ENCODE measurements at regions not wholly inside any gene's neighbourhood (a gene's known extent, or its start where the extent isn't known, plus 50 kb on each side); places are given as distances from the start of the nearest gene placed in this dataset.

DNA sequence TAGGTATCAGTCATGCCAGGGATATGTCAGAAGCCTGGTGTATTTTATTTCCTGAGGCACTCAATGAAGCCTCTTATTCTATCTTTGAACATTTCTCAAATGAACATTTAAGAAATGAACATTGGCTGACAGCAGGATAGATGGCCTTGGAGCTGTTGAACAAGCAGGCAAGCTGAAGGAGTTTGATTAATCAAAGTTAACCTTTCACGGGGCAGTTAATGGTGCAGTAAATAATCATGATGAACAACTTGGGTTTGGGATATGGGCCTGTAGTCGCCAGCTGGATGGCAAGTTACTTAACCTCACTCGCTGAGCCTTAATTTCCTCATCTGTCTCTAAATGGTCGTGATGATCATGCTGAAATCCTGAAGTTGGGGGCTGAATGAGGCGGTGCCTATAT lies 333.0 kb downstream of the SFMBT2 start:
- TF ChIP-seq MAX (IDR thresholded peaks at IDR 0.05; ENCODE audit: low read depth, low read length) (no peak), MYC (IDR thresholded peaks at IDR 0.05; ENCODE audit: low read depth, low read length) (no peak), POLR2A (IDR thresholded peaks at IDR 0.05; ENCODE audit: extremely low read depth, insufficient read length) (no peak)
- TF ChIP-seq, protein P1, sequence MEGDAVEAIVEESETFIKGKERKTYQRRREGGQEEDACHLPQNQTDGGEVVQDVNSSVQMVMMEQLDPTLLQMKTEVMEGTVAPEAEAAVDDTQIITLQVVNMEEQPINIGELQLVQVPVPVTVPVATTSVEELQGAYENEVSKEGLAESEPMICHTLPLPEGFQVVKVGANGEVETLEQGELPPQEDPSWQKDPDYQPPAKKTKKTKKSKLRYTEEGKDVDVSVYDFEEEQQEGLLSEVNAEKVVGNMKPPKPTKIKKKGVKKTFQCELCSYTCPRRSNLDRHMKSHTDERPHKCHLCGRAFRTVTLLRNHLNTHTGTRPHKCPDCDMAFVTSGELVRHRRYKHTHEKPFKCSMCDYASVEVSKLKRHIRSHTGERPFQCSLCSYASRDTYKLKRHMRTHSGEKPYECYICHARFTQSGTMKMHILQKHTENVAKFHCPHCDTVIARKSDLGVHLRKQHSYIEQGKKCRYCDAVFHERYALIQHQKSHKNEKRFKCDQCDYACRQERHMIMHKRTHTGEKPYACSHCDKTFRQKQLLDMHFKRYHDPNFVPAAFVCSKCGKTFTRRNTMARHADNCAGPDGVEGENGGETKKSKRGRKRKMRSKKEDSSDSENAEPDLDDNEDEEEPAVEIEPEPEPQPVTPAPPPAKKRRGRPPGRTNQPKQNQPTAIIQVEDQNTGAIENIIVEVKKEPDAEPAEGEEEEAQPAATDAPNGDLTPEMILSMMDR (IDR thresholded peaks at IDR 0.05; ENCODE audit: low read depth, low read length) = no peak

DNA sequence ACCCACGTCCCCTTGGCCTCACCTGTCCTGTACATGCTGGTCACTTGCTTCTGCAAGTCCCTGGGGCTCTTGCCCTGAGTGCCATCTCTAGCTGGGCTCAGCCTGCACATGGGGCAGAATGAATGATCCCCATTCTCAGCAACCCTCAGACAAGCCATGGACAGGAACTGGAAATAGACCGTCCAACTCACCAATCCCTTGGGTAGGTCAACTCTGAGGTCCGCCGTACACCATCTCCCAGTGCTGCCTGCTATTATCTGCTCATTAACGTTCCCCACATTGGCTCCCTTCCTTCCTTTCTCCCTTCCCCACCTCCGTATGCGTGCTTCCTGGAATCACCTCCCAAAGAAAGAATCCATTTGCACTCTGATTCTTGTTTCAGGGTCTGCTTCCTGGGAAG lies 335.0 kb downstream of the SFMBT2 start:
- TF ChIP-seq MAX (IDR thresholded peaks at IDR 0.05; ENCODE audit: low read depth, low read length) = no peak
- TF ChIP-seq, protein P1 (IDR thresholded peaks at IDR 0.05; ENCODE audit: low read depth, low read length) = no peak
- TF ChIP-seq POLR2A (IDR thresholded peaks at IDR 0.05; ENCODE audit: extremely low read depth, insufficient read length) = no peak
- no peak for TF ChIP-seq MYC (IDR thresholded peaks at IDR 0.05; ENCODE audit: low read depth, low read length)
- H3K4me3 ChIP-seq (ENCODE audit: low read depth, low read length) = no peak overlapping the region
- DNase-seq (ENCODE audit: low read depth) = no peak

More for the DNA sequence above, 333.0 kb downstream of the SFMBT2 start:
- H3K4me3 ChIP-seq (ENCODE audit: low read depth, low read length) = no peak overlapping the region
- no peak for DNase-seq (ENCODE audit: low read depth)

DNA sequence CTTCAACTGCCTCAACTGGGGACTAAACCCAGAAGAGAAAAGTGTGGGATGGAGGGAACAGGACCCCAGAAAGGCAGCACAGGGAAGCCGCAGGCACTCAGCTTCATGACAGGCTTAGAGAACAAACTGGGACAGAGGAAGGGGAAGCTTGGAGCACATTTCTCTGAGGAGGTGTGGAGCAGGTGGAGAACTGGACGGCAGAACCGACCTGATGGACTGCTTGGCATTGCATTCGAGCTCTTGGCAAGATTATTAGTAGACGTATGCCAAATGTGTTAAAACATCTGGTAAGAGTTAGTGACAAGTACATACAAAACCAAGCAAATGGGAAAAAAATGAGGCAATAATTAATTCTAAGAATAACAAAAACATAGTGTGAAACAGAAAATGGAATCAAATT lies 335.7 kb downstream of the SFMBT2 start:
- H3K4me3 ChIP-seq (ENCODE audit: low read depth, low read length) = no peak overlapping the region
- DNase-seq (ENCODE audit: low read depth) = no peak
- TF ChIP-seq MYC (IDR thresholded peaks at IDR 0.05; ENCODE audit: low read depth, low read length) (no peak), POLR2A (IDR thresholded peaks at IDR 0.05; ENCODE audit: extremely low read depth, insufficient read length) (no peak), MAX (IDR thresholded peaks at IDR 0.05; ENCODE audit: low read depth, low read length) (no peak)
- TF ChIP-seq, protein P1 (IDR thresholded peaks at IDR 0.05; ENCODE audit: low read depth, low read length) = no peak

GRCh38 chr10:7071421-7071820 lies 339.4 kb downstream of the SFMBT2 start:
- DNase-seq (ENCODE audit: low read depth) = no peak
- no peak for TF ChIP-seq POLR2A (IDR thresholded peaks at IDR 0.05; ENCODE audit: extremely low read depth, insufficient read length)
- TF ChIP-seq, protein P1 (IDR thresholded peaks at IDR 0.05; ENCODE audit: low read depth, low read length) = no peak
- TF ChIP-seq MAX (IDR thresholded peaks at IDR 0.05; ENCODE audit: low read depth, low read length) = no peak
- no peak for TF ChIP-seq MYC (IDR thresholded peaks at IDR 0.05; ENCODE audit: low read depth, low read length)
- H3K4me3 ChIP-seq (ENCODE audit: low read depth, low read length) = no peak overlapping the region

DNA sequence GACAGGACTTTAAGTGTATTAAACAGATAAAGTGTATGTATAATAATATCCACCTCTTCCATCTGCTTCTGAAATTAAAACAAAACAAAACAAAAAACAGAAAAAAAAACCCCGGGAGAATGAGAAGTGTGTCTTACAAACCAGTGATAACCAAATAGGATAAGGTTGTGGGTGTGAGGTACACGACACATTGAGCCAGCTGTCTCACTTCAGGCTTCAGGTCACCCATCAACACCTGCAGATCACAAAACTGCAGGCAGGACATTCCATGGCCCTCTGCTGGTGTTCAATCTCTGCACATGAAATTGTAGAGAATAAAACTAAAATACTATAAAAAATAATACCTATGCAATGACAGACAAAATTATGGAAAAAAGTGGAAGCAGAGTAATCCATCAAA lies 339.9 kb downstream of the SFMBT2 start:
- TF ChIP-seq MAX (IDR thresholded peaks at IDR 0.05; ENCODE audit: low read depth, low read length) (no peak), MYC (IDR thresholded peaks at IDR 0.05; ENCODE audit: low read depth, low read length) (no peak), POLR2A (IDR thresholded peaks at IDR 0.05; ENCODE audit: extremely low read depth, insufficient read length) (no peak)
- TF ChIP-seq, protein P1 (IDR thresholded peaks at IDR 0.05; ENCODE audit: low read depth, low read length) = no peak
- no peak overlapping the region for H3K4me3 ChIP-seq (ENCODE audit: low read depth, low read length)
- no peak for DNase-seq (ENCODE audit: low read depth)

GRCh38 chr10:7069706-7070105 lies 341.1 kb downstream of the SFMBT2 start:
- TF ChIP-seq MAX (IDR thresholded peaks at IDR 0.05; ENCODE audit: low read depth, low read length) = no peak
- no peak for TF ChIP-seq POLR2A (IDR thresholded peaks at IDR 0.05; ENCODE audit: extremely low read depth, insufficient read length)
- TF ChIP-seq MYC (IDR thresholded peaks at IDR 0.05; ENCODE audit: low read depth, low read length) = no peak
- TF ChIP-seq, protein P1 (IDR thresholded peaks at IDR 0.05; ENCODE audit: low read depth, low read length) = no peak
- DNase-seq (ENCODE audit: low read depth) = no peak
- no peak overlapping the region for H3K4me3 ChIP-seq (ENCODE audit: low read depth, low read length)

All from NB4 (cell line).